MM.1S (cell line): ENCODE measurements at regions not wholly inside any gene's neighbourhood (a gene's known extent, or its start where the extent isn't known, plus 50 kb on each side); places are given as distances from the start of the nearest gene placed in this dataset.

Experiments used
- CTCF ChIP-seq: fragments of 300-600 bp; sonication (generic); IDR thresholded peaks from 2 replicates; pipeline ENCODE4 v1.5.1; 2016; ENCODE audit warnings: antibody characterized with exemption, low read length, mixed read lengths
- EZH2 ChIP-seq: fragments of 300-600 bp; sonication (generic); optimal IDR thresholded peaks from 2 replicates; pipeline ENCODE3; 2017; ENCODE audit warnings: low read depth, mild to moderate bottlenecking, antibody characterized with exemption, low read length, mixed read lengths
- EZH2phosphoT487 ChIP-seq: fragments of 300-600 bp; sonication (generic); IDR thresholded peaks from 2 replicates; pipeline ENCODE4 v1.6.1; 2018; ENCODE audit warnings: antibody characterized with exemption, low read length

GRCh38 chr18:30597202-30597601, 445.3 kb downstream of the DSC3 start:
- TF ChIP-seq EZH2 (no peak), CTCF (no peak), EZH2phosphoT487 (no peak)
